AG09309 (cell line): ENCODE measurements at regions not wholly inside any gene's neighbourhood (a gene's known extent, or its start where the extent isn't known, plus 50 kb on each side); places are given as distances from the start of the nearest gene placed in this dataset.

ENCODE experiments used
- DNase-seq: peaks from one replicate; pipeline ENCODE4 v3.0.0-alpha.2; 2010; ENCODE audit warnings: low read depth
- H3K4me3 ChIP-seq: 2 replicates; pipeline ENCODE4 v1.5.1; 2011; ENCODE audit warnings: mild to moderate bottlenecking, low read depth, low read length, moderate library complexity; ENCODE audit not compliant: control insufficient read depth
- TF ChIP-seq, protein P1 (sequence below): IDR thresholded peaks from 2 replicates; pipeline ENCODE4 v1.5.1; 2011; ENCODE audit warnings: mild to moderate bottlenecking, low read depth, low read length, inconsistent platforms; ENCODE audit not compliant: insufficient read depth, control insufficient read depth; ENCODE audit errors: missing control alignments

DNA sequence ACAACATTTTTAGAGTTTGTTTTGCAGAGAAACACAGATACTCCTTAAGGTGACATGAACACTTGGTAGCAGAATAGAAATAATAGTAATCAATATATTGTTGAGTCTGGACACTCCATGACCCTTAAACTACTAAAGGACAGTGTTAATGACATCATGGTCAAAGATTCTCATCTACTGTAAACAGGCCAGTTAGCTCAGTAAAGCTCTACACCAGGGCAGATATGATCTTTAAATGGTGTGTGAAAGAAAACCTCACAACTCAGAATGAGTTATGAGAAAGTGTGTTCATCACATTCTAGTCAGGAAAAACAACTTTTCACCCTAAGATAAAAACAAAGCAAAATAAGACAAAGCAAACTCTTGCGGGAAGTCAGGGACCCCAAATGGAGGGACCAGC lies 58.1 kb upstream of the ADAMTS5 start:
- no peak overlapping the region for H3K4me3 ChIP-seq
- TF ChIP-seq, protein P1, sequence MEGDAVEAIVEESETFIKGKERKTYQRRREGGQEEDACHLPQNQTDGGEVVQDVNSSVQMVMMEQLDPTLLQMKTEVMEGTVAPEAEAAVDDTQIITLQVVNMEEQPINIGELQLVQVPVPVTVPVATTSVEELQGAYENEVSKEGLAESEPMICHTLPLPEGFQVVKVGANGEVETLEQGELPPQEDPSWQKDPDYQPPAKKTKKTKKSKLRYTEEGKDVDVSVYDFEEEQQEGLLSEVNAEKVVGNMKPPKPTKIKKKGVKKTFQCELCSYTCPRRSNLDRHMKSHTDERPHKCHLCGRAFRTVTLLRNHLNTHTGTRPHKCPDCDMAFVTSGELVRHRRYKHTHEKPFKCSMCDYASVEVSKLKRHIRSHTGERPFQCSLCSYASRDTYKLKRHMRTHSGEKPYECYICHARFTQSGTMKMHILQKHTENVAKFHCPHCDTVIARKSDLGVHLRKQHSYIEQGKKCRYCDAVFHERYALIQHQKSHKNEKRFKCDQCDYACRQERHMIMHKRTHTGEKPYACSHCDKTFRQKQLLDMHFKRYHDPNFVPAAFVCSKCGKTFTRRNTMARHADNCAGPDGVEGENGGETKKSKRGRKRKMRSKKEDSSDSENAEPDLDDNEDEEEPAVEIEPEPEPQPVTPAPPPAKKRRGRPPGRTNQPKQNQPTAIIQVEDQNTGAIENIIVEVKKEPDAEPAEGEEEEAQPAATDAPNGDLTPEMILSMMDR = no peak
- DNase-seq = no peak

DNA sequence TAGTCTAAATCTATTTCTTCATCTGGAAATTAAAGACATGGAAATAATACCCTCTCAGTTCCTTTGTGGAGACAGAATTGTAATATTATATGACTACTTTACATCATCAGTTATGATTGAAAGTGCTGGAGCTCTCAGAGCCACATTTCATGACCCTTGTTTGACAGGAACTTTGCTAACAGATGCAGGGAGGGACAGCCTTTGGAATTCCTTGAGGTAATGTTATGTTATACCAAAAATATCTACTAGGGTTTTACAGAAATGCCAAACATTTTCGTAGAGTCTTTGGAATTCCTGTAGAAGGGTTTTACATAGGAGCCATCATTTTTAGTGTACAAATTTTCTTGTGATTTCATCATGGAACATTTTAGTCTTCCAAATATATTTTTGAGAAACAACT lies 57.4 kb upstream of the ADAMTS5 start:
- DNase-seq = peak; percentile 39
- TF ChIP-seq, protein P1 = no peak
- no peak overlapping the region for H3K4me3 ChIP-seq

DNA sequence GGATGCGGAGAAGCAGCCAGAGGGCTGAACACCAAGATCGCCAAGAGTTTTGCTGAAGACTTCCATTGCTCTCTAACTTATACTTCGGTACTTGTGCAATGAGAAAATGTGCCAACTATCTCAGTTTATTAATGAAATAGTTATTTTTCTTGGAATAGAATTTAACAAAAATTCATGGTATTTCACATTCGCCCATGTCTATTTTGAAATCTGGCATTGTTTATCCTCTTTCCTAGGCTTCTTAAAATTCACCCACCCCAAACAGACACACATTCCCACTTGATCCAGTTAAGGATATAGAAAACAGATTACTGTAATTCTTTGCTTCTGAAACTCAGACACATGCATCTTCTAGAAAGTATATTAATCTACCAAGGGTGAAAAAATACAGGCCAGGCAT lies 56.3 kb upstream of the ADAMTS5 start:
- TF ChIP-seq, protein P1 = no peak
- DNase-seq = no peak
- H3K4me3 ChIP-seq = no peak overlapping the region

GRCh38 chr21:27021801-27022200 lies 54.9 kb upstream of the ADAMTS5 start:
- TF ChIP-seq, protein P1 = no peak
- no peak for DNase-seq
- H3K4me3 ChIP-seq = no peak overlapping the region

- TF ChIP-seq, protein P1 = no peak
- DNase-seq = no peak
- H3K4me3 ChIP-seq = no peak overlapping the region
Measured at GRCh38 chr21:27021046-27021445, 54.2 kb upstream of the ADAMTS5 start.

DNA sequence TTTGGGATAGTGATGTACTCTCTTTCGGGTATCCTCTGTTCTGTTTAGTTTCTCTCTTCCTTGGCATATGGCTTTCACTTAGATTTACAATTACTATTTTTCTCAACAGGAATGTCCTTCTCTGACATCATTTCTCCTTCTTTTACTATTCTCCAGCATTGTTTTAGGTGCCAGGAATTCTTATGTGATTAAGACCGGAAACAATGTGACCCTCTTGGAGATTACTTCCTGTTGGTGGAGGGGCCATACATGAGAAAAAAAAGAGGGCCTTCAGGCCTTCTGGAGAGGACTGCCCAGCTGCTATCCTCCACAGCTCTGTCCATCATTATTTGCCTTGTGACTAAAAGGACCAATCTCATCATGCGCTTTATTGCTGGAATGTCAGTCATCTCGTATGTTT lies 50.4 kb upstream of the ADAMTS5 start:
- no peak overlapping the region for H3K4me3 ChIP-seq
- TF ChIP-seq, protein P1 = no peak
- no peak for DNase-seq
